Activated T-cell treated with anti-CD3 and anti-CD28 coated beads for 1 hour (primary cell): ENCODE measurements at regions not wholly inside any gene's neighbourhood (a gene's known extent, or its start where the extent isn't known, plus 50 kb on each side); places are given as distances from the start of the nearest gene placed in this dataset.

Source experiments
- DNase-seq: peaks from one replicate; pipeline ENCODE4 v3.0.0-alpha.2; 2020; ENCODE audit warnings: low read depth

GRCh38 chr1:65681096-65681495 is 111.6 kb upstream of the PDE4B start:
- DNase-seq = no peak

GRCh38 chr1:65687428-65688214 is 105.1 kb upstream of the PDE4B start:
- peak; percentile 79 for DNase-seq

- no peak for DNase-seq
Measured at GRCh38 chr1:65688215-65688566, 104.5 kb upstream of the PDE4B start.

- DNase-seq = no peak
Measured at GRCh38 chr1:65688848-65689247, 103.8 kb upstream of the PDE4B start.

- no peak for DNase-seq
Measured at GRCh38 chr1:65691152-65691900, 101.4 kb upstream of the PDE4B start.

- DNase-seq = no peak
Measured at GRCh38 chr1:65691972-65692371, 100.7 kb upstream of the PDE4B start.

GRCh38 chr1:65694126-65694525 is 98.6 kb upstream of the PDE4B start:
- DNase-seq = no peak

GRCh38 chr1:65694933-65695332 is 97.8 kb upstream of the PDE4B start:
- DNase-seq = no peak

GRCh38 chr1:65698590-65698989 is 94.1 kb upstream of the PDE4B start:
- DNase-seq = no peak

- no peak for DNase-seq
Measured at GRCh38 chr1:65703853-65704252, 88.8 kb upstream of the PDE4B start.

- no peak for DNase-seq
Measured at GRCh38 chr1:65704318-65704717, 88.4 kb upstream of the PDE4B start.

- DNase-seq = no peak
Measured at GRCh38 chr1:65717815-65718454, 74.8 kb upstream of the PDE4B start.

- no peak for DNase-seq
Measured at GRCh38 chr1:65719391-65719790, 73.3 kb upstream of the PDE4B start.

GRCh38 chr1:65722461-65722860 is 70.2 kb upstream of the PDE4B start:
- DNase-seq = no peak

GRCh38 chr1:65724151-65724550 is 68.5 kb upstream of the PDE4B start:
- no peak for DNase-seq

GRCh38 chr1:65725064-65725463 is 67.6 kb upstream of the PDE4B start:
- DNase-seq = no peak

GRCh38 chr1:65728504-65728903 is 64.2 kb upstream of the PDE4B start:
- no peak for DNase-seq

GRCh38 chr1:65729259-65729658 is 63.4 kb upstream of the PDE4B start:
- DNase-seq = no peak

- DNase-seq = no peak
Measured at GRCh38 chr1:65734979-65735378, 57.7 kb upstream of the PDE4B start.

- no peak for DNase-seq
Measured at GRCh38 chr1:65741993-65742392, 50.7 kb upstream of the PDE4B start.
